ENCODE measurements at regions not wholly inside any gene's neighbourhood (a gene's known extent, or its start where the extent isn't known, plus 50 kb on each side); places are given as distances from the start of the nearest gene placed in this dataset.

DNA sequence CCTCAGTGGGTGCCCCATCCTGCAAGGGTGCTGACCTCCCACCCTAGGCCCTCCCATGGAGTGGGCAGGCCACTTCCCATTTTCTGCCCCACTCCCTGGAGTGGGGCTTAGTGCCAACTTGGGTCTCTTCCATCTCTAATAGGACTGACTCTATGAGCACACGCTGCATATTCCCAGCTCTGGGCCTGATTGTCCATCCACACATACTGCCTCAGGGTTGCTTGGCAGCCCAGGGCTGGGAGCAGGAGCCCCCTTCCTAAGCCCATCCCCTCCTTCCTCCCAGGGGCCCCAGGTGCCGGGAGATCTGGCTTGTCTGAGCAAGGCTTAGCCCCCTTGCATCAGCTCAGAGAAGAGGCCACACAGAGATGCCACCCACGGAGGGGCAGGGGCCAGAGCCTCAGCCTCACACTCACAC is 55.1 kb downstream of the PJA1 start:
- no peak for DNase-seq

DNA sequence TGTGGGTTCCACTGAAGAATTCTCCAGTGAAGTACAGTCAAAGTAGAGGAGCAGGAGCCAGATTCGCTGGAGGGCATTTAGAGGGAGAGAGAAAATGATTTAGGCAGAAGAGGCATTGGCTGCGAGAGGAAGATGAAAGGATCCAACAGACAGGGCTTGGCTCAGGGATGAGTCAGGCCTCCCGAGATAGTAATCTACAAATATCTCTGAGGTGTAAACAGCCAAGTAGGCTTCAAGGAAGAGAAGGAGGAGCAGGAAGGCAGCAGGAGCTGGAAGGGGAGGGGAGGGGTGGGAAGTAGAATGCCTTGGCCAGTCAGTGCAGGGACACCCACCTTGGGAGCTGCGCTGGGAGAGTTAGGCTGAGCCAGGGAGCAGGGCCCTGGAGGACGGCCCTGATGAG is 55.5 kb downstream of the PJA1 start:
- no peak for DNase-seq

DNA sequence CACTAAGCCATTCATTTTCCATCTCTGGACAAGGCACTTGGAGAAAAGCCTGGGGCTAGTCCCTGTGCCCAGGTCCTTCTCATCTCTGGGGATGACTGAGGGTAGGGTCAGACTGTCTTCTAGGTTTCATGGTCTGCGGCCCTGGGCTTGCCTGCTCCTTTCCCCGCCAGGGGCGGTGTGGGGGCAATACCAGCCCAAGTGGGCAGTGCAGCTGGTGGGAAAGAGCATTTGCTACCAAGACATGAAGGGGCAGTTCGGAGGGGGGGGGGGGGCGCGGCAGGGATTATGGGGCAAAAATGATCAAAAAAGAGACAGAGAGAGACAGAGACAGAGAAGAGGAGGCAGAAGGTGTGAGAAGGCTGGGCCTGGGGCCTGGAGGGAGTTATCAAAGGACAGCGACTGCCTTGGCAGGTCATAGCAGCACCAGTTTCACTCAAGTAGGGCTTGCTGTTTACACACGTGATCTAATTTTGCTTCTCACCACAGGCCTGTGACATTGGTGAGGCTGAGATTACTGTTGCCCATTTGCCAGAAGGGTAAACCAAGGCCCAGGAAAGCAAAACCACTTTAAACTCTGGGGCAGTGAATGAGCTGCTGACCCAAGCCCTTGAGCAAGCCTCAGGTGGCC is 56.1 kb downstream of the PJA1 start:
- no peak for DNase-seq

DNA sequence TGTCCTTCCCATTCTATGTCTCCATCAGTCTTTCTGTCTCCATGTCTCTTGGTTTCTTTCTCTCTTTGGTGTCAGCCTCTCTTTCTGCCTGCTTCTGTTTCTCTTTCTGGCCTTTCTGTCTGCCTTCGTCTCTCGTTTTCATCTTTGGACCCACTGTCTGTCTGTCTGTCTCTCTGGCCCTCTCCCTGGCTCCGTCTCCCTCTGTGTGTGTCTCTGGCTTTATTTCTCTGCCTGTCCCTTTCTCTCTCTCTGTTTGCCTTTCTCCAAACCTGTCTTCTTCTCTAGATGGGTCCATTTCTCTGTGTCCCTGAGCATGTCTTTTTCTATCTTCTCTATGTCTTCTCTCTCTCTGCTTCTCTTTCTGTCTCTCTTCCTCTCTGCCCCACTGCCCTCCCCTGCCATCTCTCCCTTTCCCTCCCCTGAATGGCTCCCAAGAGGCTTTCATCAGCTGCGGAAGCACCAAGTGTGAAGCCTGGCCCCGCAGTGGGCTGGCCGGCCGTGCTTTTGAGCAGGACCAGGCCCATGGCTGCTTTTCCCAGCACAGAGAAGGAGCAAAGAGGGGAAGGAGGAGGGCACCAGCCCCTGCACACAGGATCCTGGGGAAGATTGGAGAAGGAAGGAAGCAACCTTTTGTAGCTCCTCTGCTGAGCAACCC is 57.4 kb downstream of the PJA1 start:
- DNase-seq, result no peak

DNA sequence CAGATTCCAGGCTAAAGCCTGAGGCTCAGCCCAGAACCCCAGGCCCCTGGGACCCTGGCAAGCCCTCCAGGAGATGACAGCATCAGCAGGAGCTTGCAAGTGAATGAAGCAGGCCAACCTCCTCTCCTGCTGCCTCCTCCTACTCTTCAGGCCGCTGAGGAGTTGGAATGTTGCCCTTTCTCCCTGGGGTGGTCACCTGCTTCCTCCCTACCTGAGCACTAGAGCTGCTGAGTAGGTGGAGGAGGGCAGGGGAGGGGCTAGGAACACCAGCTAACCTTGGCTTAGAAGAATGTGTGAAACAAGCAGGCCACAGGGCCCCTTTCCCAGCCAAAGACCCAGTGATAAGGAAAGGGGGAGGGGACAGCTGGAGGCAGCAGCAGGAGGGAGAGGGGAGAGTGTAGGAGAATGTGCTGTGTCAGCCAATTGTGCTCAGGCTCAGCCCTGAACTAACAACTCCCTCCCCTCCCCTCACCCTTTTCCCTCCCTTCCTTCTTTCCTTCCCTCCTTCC is 58.0 kb downstream of the PJA1 start:
- no peak for DNase-seq

DNA sequence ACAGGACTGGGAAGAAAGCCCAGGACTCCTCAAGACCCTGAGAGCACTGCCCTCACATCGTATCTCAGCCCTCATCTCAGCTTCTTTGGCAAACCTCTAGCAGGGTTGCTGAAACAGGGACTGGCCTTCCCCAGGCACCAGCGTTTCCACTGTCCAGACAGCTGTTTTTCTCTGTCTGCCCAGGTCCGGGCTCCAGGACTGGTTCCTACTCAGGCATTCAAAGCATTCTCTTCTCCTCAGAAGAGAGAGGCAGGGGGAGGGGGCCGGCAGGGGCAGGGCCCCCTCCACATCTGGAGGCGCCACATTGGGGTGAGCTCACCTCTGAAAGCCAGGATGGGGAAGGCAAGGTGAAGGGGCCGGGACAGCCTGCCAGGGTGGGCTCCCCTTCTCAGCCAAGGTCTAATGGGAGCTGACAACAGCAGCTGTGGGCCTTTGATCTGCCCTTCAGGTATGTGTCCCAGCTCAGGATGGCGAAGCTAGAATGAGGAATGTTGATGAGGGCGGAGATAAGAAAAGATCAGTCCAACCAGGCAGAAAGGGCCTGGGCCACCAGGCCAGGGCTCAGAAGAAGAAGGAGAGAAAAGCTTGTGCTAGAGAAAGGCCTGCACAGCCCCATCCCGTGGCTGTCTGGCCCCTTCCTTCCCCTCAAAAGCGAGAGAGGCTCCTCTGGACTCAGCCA is 60.4 kb downstream of the PJA1 start:
- DNase-seq, result no peak

DNA sequence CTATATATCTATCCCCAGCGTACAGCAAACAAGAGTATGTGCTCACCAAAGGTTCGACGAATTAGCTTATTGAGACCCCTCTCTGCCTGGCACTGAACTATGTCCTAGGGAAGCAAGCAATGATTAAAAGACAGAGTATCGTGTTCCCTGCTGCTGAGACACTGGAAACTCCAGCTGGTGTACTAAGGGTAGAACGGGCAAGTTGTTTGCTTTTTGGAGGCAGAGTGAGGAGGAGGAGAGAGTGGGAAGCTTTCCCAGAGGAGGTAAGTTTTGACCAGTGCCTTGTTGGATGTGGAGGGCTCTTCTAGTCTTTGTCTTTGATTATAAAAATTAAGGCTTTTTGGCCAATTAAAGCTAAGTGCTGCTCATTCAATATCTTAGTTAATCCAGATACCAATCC is 61.7 kb downstream of the PJA1 start:
- DNase-seq, result no peak

DNA sequence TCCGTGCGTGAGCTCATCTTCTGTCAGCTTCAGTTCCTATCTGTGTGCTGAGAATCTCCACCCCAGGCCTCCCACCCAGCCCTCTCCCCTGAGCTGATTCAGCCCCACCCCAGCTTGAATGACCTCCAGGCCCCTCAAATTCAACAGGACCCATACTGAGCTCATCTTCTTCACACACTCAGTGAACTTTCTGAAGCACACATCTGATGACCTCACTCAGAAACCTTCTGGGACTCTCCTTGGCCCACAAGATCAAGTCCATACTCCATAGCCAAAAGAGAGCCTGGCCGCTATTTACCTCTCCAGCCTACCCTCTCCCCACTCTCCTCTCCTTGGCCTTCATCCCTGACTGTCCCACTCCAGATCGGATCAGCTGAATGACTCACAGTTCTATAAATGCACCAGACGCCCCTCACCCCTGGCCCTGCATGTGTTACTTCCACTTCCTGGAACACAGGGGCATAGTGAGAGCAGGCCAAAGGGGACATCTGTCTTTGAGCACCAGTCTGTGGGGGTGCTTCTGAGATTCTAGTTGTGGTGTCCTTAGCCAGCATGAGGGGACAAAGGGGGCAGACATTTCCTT is 62.5 kb downstream of the PJA1 start:
- no peak for DNase-seq

DNA sequence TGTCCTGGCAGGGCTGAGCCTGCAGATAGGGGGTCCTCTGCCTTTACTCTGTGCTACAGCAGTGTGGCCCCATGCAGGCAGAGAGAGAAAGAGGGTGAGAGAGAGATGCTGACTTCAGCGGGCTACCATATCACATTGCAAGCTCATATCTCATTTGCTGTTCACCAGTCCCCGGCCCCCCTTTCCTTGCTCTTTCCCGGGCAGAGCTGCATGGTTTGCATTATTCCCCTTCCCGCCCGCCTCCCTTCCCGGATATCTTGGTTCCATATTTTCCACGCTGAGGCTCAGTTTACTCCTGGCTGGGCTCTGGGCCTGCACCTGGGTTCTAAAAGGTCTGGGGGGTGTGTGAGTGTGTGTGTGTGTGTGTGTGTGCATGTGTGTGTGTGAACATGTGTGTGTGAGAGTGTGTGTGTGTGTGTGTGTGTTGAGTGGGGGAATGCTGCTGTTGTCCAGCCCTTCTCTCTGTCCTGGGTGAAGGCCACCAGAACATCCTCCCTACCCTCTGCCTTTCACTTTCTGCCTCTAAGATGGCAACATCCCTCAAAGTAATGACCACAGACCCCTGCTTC is 63.5 kb downstream of the PJA1 start:
- no peak for DNase-seq

DNA sequence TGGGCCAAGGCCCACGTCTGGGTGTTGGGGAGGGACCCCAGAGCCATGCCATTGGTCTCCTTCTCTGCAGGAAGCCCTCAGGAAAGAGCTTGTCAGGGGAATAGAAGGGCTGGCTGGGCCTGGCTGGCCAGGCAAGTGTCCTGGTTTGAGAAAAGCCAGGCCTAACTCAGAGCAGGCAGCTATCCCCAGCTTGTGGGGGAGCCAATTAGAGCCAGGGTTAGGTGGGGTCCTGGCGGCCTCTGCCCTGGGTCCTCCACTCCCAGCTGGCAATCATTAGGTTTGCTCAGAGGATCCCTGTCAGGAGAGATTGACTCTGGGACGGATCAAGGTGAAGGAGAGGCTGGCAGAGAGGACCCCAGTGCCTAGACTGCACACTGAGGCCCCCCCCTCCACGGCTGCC is 64.8 kb downstream of the PJA1 start:
- DNase-seq, result no peak

DNA sequence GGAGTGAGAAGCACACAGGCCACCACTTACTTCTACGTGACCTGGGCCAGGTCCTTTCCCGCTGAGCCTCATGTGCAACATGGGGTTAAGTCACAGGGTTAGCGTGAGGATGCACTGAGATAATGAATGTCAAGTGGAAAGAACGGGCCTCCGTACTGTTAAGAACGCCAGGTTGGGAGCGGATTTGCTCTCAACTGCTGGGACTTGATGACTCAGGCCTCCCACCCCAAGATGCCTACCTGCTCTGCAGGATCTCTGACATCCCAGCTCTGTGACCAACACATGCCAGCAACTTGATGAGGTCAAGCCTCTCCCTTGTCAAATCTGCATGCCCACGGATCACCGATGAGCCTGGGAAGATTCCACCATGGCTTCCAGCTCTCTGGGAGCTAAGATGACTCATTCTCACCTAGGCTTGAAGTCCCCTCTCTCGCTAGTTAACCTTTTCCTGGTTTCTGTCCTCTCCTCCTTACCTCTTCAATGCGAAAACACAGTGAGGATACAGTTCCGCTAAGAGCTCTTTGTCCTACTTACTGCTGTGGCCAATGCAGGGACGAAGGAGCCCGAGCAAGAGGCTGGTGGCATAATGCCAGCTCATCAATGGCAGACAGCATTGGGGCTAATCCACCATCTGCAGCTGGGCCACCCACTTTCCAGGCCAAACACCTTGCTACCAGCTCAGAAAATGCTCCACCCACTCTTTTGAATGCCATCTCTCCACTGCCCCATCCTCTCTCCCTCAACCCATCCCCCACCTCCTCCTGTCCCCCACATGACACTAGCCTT is 67.6 kb downstream of the PJA1 start:
- DNase-seq, result no peak

DNA sequence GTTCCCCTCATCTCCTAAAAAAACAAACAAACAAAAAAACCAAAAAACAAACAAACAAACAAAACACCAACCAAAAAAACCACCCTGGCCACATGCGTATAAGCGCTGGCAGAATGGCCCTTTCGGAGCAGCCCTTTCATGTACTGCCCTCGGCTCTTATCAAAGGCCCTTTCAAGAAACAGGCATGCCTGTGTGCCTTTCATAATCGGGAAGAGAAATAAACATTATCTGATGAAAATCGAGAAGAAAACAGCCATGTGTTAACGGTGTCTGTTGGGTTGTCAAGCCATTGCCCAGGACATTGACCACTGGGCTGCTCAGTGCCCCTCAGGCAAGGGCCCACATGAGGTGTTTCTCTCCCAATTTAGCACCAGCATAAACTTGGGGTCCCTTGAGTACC is 68.3 kb downstream of the PJA1 start:
- no peak for DNase-seq

DNA sequence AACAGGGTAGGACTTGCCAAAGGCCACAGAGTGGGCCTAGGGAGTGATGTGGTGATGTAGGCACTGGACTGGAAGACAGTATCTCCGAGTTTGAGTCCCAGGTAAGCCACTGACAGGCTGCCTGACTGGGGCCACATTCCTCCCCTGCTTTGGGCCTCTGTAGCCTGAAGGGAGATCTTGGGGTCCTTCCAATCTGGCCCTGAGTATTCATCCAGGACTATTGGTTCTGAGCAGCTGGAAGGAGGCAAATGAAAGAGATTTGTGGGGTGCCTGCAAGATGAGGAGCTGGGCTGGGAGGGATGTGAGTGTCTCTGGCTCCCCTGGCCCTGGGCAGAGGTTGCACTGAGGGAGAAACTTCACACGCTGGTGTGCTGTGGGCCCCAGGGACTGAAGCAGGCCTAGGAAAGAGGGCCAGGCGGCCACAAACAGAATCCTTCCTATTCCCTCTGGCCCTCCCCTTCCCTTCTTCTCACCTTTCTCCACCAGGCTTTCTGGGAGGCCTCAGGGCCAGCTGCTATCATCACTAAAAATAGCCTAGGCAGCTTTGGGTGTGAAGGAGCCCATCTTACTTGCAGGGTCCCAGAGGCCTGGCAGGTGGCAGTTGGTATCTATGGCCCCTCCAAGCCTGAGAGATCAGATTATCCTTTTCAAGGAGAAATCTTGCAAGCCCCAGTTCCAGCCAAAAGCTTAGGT is 70.1 kb downstream of the PJA1 start:
- no peak for DNase-seq

DNA sequence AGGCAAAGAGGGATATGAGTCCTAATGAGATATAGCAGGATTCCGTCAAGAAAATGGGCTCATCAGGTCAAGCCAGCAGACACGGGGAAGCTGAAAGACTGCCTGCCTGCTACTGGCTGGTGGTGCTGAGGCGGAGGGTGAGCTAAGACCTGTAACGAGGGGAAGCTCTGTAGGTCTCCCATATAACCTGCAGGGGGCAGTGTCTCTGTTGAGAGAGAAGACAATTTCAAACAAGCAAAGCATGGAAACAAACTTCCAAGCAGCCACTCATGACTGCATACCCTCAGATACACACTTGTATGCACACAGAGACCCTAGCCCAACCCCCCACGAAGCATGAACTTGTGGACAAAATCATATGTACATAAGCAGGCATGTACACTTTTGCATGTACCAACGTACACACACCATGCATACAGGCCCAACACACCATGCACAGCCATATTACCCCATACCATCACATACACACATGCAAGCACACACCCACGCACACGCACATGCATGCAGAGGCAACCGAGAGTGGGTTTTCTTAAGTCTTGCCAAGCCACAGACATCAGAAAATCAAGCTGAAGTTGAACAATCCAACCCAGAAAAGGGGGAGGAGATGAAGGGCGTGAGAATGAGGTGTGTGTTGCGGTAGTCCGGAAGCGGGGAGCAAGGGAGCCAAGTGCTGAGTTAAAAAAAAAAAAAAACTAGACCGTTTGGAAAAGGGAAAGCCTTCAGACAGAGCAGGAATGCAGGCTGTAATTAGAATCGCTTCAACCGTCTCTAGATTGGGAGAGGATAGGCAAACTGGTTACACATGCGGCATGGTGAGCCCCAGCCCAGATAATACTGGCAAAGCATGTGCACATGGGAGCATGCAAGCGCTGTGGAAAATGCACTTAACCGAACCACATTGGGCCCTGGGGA is 71.0 kb downstream of the PJA1 start:
- no peak for DNase-seq

DNA sequence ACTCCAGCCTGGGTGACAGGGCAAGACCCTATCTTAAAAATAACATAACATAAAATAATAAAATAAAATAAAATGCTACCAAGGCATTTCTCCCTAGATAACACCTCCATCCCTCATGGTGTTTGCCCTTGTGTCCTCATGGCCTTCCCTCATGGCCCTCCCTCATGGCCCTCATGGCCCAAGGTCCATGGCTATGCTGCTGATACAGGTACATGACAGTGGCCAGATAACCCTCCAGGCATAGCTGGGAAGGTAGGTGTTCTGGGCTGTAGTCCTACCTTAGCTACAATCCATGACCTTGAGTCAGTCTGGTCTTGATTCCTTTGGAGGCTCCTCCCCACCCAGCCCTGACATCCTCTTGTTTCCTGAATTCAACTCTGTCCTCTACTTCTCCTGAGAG is 75.2 kb downstream of the PJA1 start:
- no peak for DNase-seq

DNA sequence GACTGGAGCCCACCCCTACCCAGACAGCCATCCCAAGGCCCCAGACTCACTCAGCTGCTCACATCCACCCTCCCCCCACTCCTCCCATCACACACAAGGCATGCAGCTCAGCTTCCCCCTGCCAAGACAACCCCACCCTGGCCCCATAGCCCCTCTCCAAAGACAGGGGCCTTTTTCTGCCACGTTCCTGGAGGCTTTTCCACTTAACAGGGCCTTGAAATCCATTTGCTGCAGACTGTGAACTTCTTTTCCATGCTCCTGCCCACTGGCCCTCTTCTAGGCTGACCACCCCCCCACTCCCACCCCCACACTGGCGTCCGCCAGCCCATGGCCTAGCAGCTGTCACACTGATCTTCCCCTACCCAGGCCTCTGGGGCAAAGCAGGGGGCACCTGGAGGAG is 76.0 kb downstream of the PJA1 start:
- no peak for DNase-seq

DNA sequence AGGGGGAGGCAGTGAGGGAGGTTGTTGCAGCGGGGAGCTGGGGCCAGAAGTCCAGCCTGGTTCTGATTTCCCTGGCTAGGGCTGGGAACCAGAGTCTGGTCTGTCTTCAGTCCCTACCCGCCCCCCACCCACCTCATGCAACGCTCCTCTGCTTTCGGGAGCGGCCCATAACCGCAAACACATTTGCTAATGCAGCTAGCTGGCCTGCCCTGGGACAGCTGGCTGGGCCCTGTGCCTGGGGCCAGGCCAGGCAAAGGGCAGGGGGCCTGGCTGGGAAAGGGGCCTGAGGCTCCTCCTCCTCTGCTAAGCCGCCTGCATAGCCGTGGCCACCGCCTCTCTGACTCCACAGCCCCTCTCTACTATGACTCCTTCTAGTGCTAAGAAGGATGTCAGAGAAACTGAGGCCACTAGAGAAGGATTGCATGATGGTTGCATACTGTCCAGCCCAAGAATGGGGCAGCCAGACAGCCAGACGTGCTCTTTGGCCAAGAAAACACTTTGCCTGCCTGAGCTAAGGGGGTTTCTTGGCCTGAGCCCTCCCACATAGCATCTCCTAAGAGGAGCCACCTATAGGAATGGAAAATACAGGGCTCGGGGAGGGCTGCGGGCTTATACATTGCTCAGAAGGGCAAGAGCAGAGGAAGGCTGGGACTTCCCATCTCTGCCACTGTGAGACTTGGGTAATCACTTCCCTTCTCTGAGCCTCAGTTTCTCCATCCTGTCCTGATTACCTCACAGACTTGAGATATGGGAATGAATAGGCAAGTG is 76.9 kb downstream of the PJA1 start:
- no peak for DNase-seq

DNA sequence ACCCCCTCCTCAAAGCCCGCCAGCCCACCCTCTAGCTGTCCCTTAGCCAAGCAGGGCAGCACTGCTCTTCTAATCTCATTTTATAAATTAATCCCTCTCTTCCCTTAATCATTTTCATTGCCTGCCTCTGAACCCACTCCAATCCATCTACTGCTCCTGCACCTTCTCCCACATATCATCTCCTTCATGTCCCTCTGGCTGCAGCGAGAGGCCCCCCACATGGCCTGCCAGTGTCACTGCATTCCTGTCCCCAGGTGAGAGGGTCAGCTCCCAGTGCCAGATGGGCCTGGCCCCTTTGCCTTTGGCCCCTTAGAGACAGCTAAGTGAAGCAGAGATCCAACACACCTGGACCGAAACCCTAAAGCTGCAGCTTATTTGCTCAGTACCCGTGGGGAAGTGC is 79.4 kb downstream of the PJA1 start:
- no peak for DNase-seq

DNA sequence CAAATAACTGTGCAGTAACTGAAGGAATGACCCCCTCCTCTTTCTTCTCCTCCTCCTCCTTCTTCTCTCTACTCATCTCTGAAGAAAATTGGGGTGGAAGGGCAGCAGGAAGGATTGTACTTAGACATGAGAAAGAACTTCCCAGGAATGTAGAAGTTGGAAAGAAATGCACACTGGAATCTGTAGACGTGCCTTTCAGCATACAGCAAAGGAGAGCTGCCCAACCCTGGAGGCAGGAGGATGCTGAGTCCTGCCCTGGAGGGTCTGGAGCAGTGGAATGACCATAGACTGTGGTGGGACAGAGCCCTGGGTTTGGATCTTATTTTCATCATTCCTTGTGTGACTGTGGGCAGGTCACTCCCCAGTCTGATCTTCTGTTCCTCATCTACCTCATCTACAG is 80.1 kb downstream of the PJA1 start:
- DNase-seq, result no peak

DNA sequence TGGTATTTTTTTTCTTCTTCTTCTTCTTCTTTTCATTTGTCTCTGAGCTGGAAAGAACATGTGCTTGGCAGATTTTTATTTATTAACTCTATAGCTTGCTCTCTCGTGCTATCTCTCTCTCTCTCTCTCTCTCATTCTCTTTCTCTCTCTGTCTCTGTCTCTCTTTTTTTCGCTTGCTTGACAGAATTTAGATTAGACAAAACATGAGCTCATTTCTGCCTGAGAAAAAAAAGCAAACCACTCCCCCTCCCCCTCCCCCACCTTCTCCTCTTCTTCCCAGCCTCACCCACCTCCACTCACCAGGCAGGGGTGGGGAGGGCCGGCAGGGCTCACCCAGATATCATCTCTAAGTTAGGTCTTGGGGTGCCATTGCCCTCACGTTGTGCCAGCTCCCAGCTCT is 81.5 kb downstream of the PJA1 start:
- DNase-seq, result no peak
